Esophagus muscularis mucosa (tissue), 4 donors: ENCODE measurements at regions not wholly inside any gene's neighbourhood (a gene's known extent, or its start where the extent isn't known, plus 50 kb on each side); places are given as distances from the start of the nearest gene placed in this dataset.

Source experiments
- EP300 ChIP-seq: sonication (generic); formaldehyde crosslinking; IDR thresholded peaks from one replicate; pipeline ENCODE4 v1.6.1; 2017; ENCODE audit warnings: antibody characterized with exemption
- POLR2A ChIP-seq: fragments of 450-650 bp; IDR thresholded peaks from one replicate; pipeline ENCODE4 v1.6.1; 2017; ENCODE audit warnings: antibody characterized with exemption, moderate library complexity, mild to moderate bottlenecking, low read depth
- POLR2AphosphoS5 ChIP-seq, 2 donors: sonication (generic); formaldehyde crosslinking; IDR thresholded peaks; one replicate each; pipeline ENCODE4 v1.6.1; 2017; ENCODE audit warnings: antibody characterized with exemption in 2 of 2
- TF ChIP-seq, protein P1 (sequence below), 3 experiments: fragments of 200-600 bp in 2 of 3; fragments of 450-650 bp in 1 of 3; sonication (generic) in 2 of 3; IDR thresholded peaks; one replicate each; pipeline ENCODE4 v1.5.1; 2017 to 2019; ENCODE audit warnings: antibody characterized with exemption in 3 of 3, mild to moderate bottlenecking in 2 of 3, moderate library complexity in 1 of 3

DNA sequence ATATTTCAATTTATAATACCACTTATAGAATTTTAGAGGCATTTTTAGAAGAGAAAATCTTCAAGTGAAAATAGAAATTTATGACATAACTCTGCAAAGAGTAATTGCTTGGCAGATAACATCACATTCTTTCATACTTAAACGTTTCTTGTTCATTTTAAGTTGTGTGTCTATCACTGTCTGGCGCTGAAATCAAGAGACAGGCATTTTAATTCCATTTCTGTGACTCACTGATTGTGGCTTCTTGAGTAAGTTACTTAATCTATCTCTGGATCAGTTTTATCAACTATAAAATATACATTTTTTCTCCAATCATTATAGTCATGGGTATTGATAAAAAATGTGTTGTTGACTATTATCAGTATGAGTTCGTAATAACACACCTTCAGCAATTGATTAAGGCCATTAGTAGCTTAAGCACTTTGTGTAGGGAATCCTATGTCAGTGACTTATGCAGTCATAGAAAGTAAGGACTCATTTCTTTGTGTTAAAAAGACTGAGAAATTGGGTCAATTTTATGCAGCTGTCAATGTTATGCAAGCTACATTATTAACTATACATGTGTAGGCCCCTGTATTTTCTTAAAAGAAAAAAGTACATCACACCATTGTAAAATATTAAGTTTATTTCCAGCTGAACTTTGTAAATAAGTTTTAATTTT lies 497.3 kb downstream of the CCDC85A start:
- TF ChIP-seq, protein P1, sequence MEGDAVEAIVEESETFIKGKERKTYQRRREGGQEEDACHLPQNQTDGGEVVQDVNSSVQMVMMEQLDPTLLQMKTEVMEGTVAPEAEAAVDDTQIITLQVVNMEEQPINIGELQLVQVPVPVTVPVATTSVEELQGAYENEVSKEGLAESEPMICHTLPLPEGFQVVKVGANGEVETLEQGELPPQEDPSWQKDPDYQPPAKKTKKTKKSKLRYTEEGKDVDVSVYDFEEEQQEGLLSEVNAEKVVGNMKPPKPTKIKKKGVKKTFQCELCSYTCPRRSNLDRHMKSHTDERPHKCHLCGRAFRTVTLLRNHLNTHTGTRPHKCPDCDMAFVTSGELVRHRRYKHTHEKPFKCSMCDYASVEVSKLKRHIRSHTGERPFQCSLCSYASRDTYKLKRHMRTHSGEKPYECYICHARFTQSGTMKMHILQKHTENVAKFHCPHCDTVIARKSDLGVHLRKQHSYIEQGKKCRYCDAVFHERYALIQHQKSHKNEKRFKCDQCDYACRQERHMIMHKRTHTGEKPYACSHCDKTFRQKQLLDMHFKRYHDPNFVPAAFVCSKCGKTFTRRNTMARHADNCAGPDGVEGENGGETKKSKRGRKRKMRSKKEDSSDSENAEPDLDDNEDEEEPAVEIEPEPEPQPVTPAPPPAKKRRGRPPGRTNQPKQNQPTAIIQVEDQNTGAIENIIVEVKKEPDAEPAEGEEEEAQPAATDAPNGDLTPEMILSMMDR (IDR thresholded peaks at IDR 0.05) = no peak
- TF ChIP-seq POLR2AphosphoS5 (IDR thresholded peaks at IDR 0.05) = no peak
- no peak for TF ChIP-seq EP300
- TF ChIP-seq POLR2A = no peak
